Left lung (tissue), 4 donors: ENCODE measurements at regions not wholly inside any gene's neighbourhood (a gene's known extent, or its start where the extent isn't known, plus 50 kb on each side); places are given as distances from the start of the nearest gene placed in this dataset.

Experiments
- ATAC-seq: fragments of 200-7000 bp; cut with Tn5 transposase; one replicate; pipeline ENCODE4 v1.9.1; 2020; ENCODE audit warnings: moderate library complexity
- DNase-seq, 4 donors: peaks; one replicate each; pipeline ENCODE4 v3.0.0-alpha.2; 2013 to 2020
- H3K27ac ChIP-seq, 2 donors: fragments of 200-600 bp; sonication (generic) in 1 of 2; one replicate each; pipeline versions ENCODE4 v1.5.0 to v1.8.0; 2020 to 2021
- H3K27me3 ChIP-seq, 2 donors: fragments of 200-600 bp; sonication (generic) in 1 of 2; one replicate each; pipeline versions ENCODE4 v1.5.0 to v1.8.0; 2020 to 2021
- H3K36me3 ChIP-seq, 2 donors: fragments of 200-600 bp; sonication (generic) in 1 of 2; one replicate each; pipeline versions ENCODE4 v1.5.0 to v1.8.0; 2020 to 2021
- H3K4me1 ChIP-seq, 2 donors: fragments of 200-600 bp; one replicate each; pipeline ENCODE4 v1.8.0; 2021
- H3K4me3 ChIP-seq, 2 donors: fragments of 200-600 bp; sonication (generic) in 1 of 2; one replicate each; pipeline versions ENCODE4 v1.5.0 to v1.8.0; 2020 to 2021; ENCODE audit warnings: mild to moderate bottlenecking in 1 of 2
- H3K9me3 ChIP-seq, 2 donors: fragments of 200-600 bp; sonication (generic) in 1 of 2; one replicate each; pipeline versions ENCODE4 v1.5.0 to v1.8.0; 2020 to 2021
- CTCF ChIP-seq, 2 donors: fragments of 200-600 bp; sonication (generic) in 1 of 2; IDR thresholded peaks; one replicate each; pipeline versions ENCODE4 v1.5.0 to v1.8.0; 2021; ENCODE audit warnings: antibody characterized with exemption in 2 of 2
- intact Hi-C, 2 donors: fragments of 100-400 bp; cut with DNase I; formaldehyde crosslinking; loops; one replicate each; pipeline versions ENCODE4 v1.11.2 to v1.14.2; 2022
- donor health status: DM: no; HTN: yes; CAD: no.
- donor health status: DM: no; HTN: no; CAD: no.

GRCh38 chr4:123672987-123673386 is 276.4 kb downstream of the SPRY1 start:
- Histone ChIP-seq H3K9me3 (no peaks in the 10 kb centered on the region), H3K27ac (no peak overlapping the region), H3K4me1 (no peaks in the 10 kb centered on the region), H3K36me3 (no peaks in the 10 kb centered on the region), H3K4me3 (no peak overlapping the region), H3K27me3 (no peaks in the 10 kb centered on the region)
- TF ChIP-seq CTCF (IDR thresholded peaks at IDR 0.05) = no peak
- no peak for ATAC-seq
- peak in 1 of 4 donors; percentile 37 for DNase-seq
- intact Hi-C loops = no loop called here

- intact Hi-C loops = no loop called here
- no peak overlapping the region for H3K4me3 ChIP-seq
- H3K36me3 ChIP-seq = no peaks in the 10 kb centered on the region
- no peak for ATAC-seq
- H3K9me3 ChIP-seq = no peaks in the 10 kb centered on the region
- DNase-seq = no peak
- H3K27ac ChIP-seq = no peak overlapping the region
- no peaks in the 10 kb centered on the region for H3K4me1 ChIP-seq
- TF ChIP-seq CTCF (IDR thresholded peaks at IDR 0.05) = no peak
- H3K27me3 ChIP-seq = no peaks in the 10 kb centered on the region
Measured at GRCh38 chr4:123673971-123674370, 277.4 kb downstream of the SPRY1 start.

- H3K4me3 ChIP-seq = no peak overlapping the region
- TF ChIP-seq CTCF (IDR thresholded peaks at IDR 0.05) = no peak
- H3K9me3 ChIP-seq = no peaks in the 10 kb centered on the region
- no peak for ATAC-seq
- no peaks in the 10 kb centered on the region for H3K36me3 ChIP-seq
- intact Hi-C loops = no loop called here
- DNase-seq = no peak
- no peak overlapping the region for H3K27ac ChIP-seq
- no peaks in the 10 kb centered on the region for H3K4me1 ChIP-seq
- H3K27me3 ChIP-seq = no peaks in the 10 kb centered on the region
Measured at GRCh38 chr4:123674762-123675465, 278.3 kb downstream of the SPRY1 start.

- H3K4me3 ChIP-seq = no peak overlapping the region
- H3K27me3 ChIP-seq = no peaks in the 10 kb centered on the region
- no peaks in the 10 kb centered on the region for H3K9me3 ChIP-seq
- intact Hi-C loops = no loop called here
- no peaks in the 10 kb centered on the region for H3K36me3 ChIP-seq
- no peaks in the 10 kb centered on the region for H3K4me1 ChIP-seq
- TF ChIP-seq CTCF (IDR thresholded peaks at IDR 0.05) = no peak
- no peak for DNase-seq
- no peak for ATAC-seq
- peak overlapping the region in 1 of 2 donors; percentile 11 for H3K27ac ChIP-seq
Measured at GRCh38 chr4:123675567-123675966, 279.0 kb downstream of the SPRY1 start.

GRCh38 chr4:123676071-123676889 is 279.7 kb downstream of the SPRY1 start:
- no peak for DNase-seq
- Histone ChIP-seq H3K4me1 (no peaks in the 10 kb centered on the region), H3K4me3 (no peak overlapping the region), H3K27ac (peak overlapping the region in 1 of 2 donors; percentile 11), H3K36me3 (no peaks in the 10 kb centered on the region), H3K27me3 (no peaks in the 10 kb centered on the region), H3K9me3 (no peaks in the 10 kb centered on the region)
- intact Hi-C loops = no loop called here
- TF ChIP-seq CTCF (IDR thresholded peaks at IDR 0.05) = no peak
- ATAC-seq = no peak
